ENCODE measurements at regions not wholly inside any gene's neighbourhood (a gene's known extent, or its start where the extent isn't known, plus 50 kb on each side); places are given as distances from the start of the nearest gene placed in this dataset.

DNA sequence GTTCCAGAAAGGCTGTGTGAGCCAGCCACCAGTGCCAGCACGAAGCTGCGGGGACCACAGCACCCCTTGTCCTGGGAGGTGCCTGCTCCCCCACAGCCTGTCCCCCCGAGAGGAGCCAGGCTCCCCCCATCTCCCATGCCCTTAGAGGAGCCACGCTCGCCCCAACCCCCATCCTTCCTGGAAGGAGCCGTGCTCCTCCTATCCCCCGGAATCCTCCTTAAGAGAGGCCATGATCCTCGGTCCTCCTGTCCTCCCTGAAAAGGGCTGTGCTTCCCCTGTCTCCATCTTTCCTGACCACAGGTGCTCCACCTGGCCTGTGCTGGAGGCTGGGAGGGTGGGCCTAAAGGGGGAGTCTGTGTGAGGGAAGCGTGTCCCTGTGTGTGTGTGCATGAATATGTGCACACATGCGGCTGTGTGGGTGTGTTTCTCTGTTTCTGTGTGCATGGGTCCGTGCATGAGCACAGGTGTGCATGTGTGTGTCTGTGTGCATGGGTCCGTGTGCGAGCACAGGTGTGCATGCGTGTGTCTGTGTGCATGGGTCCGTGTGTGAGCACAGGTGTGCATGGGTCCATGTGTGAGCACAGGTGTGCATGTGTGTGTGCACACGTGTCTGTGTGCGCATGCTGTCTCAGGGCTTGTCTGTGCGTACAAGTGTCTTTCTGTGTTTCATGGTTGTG, 80.3 kb downstream of the RTP5 start:
- TF ChIP-seq, protein P1, sequence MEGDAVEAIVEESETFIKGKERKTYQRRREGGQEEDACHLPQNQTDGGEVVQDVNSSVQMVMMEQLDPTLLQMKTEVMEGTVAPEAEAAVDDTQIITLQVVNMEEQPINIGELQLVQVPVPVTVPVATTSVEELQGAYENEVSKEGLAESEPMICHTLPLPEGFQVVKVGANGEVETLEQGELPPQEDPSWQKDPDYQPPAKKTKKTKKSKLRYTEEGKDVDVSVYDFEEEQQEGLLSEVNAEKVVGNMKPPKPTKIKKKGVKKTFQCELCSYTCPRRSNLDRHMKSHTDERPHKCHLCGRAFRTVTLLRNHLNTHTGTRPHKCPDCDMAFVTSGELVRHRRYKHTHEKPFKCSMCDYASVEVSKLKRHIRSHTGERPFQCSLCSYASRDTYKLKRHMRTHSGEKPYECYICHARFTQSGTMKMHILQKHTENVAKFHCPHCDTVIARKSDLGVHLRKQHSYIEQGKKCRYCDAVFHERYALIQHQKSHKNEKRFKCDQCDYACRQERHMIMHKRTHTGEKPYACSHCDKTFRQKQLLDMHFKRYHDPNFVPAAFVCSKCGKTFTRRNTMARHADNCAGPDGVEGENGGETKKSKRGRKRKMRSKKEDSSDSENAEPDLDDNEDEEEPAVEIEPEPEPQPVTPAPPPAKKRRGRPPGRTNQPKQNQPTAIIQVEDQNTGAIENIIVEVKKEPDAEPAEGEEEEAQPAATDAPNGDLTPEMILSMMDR (IDR thresholded peaks at IDR 0.05), result no peak
- TF ChIP-seq POLR2A (IDR thresholded peaks at IDR 0.05), result no peak

Measured in lower leg skin (tissue), 3 donors.